Heart left ventricle (tissue), 13 donors: ENCODE measurements at regions not wholly inside any gene's neighbourhood (a gene's known extent, or its start where the extent isn't known, plus 50 kb on each side); places are given as distances from the start of the nearest gene placed in this dataset.

Experiments used
- CTCF ChIP-seq, 12 donors: fragments of 200-600 bp; sonication (generic) in 4 of 12; IDR thresholded peaks; one replicate each; pipeline versions ENCODE4 v1.5.0 to v1.8.0; 2018 to 2022; ENCODE audit warnings: antibody characterized with exemption in 12 of 12, mild to moderate bottlenecking in 5 of 12
- POLR2A ChIP-seq, 2 donors: fragments of 450-650 bp; IDR thresholded peaks; one replicate each; pipeline ENCODE4 v1.6.1; 2017; ENCODE audit warnings: antibody characterized with exemption in 2 of 2, mild to moderate bottlenecking in 2 of 2, moderate library complexity in 2 of 2
- donor health status: ischemic (EF 13 %, LVEDD 7.1; RV severe dilation, severe dysfunction).
- donor health status: DM: no; HTN: yes; CAD: no.
- donor health status: DM: no; HTN: no; CAD: no.
- donor health status: ischemic (EF 25% LVEDD 6.9; RV normal size, moderate dysfunction).
- donor health status: ischemic (EF 25% LVEDD 5.7; RV mildly dilated, moderate dysfunction).
- donor health status: ischemic (EF 35%, LVEDD 5.7; RV mildly dilated, moderate dysfunction).
- donor health status: nonischemic (EF 11% LVEDD 7.7; RV severe dilation, severe dysfunction).
- donor health status: DM: yes; HTN: yes; CAD: no.
- donor health status: PGD.
- donor health status: ischemic (EF 29% LVEDD 5.4; RV normal size, mild dysfunction).
- donor health status: nonischemic (EF 23%, LVEDD 6.1; RV moderate dilation, normal function).

- TF ChIP-seq CTCF (IDR thresholded peaks at IDR 0.05) (no peak), POLR2A (IDR thresholded peaks at IDR 0.05) (no peak)
Observed at GRCh38 chr4:130147641-130148040, 1051.7 kb downstream of the C4orf33 start.
